H1 (cell line): ENCODE measurements at regions not wholly inside any gene's neighbourhood (a gene's known extent, or its start where the extent isn't known, plus 50 kb on each side); places are given as distances from the start of the nearest gene placed in this dataset.
A peak's percentile ranks its signal among the peaks of the same experiment; 100 is the strongest.

Experiments used
- CTCF ChIA-PET: fragments of 300-600 bp; sonication (Branson Sonifier 250); formaldehyde crosslinking; loops from one replicate; lab custom pipeline; 2021; ENCODE audit not compliant: partially characterized antibody; lab: Charles Lee
- POLR2A ChIA-PET: fragments of 300-600 bp; sonication (Branson Sonifier 250); formaldehyde crosslinking; loops from one replicate; lab custom pipeline; 2021; ENCODE audit warnings: inconsistent platforms; ENCODE audit not compliant: partially characterized antibody; lab: Charles Lee
- DNase-seq, 2 experiments: peaks; one replicate each; pipeline versions ENCODE4 v3.0.0 to v3.0.0-alpha.2; 2010 to 2022; ENCODE audit warnings: low spot score in 2 of 2, low read depth in 1 of 2, mixed read lengths in 1 of 2
- FAIRE-seq: peaks from 2 replicates; lab custom pipeline; 2011; peaks lifted over from hg19 to GRCh38; lab: Jason Lieb, UNC
- H2AFZ ChIP-seq: 2 replicates; pipeline ENCODE4 v1.8.1; 2012; ENCODE audit warnings: low read length, inconsistent platforms
- H2AK5ac ChIP-seq: 2 replicates; pipeline ENCODE4 v1.6.1; 2013; ENCODE audit warnings: low read depth, low read length
- H2BK120ac ChIP-seq: replicated peaks from 2 replicates; pipeline ENCODE3; 2013; ENCODE audit warnings: low read depth, low read length, inconsistent platforms
- H2BK12ac ChIP-seq: 2 replicates; pipeline ENCODE4 v1.6.1; 2013; ENCODE audit warnings: low read depth, low read length
- H2BK15ac ChIP-seq: 2 replicates; pipeline ENCODE4 v1.6.1; 2013; ENCODE audit warnings: low read length
- H2BK20ac ChIP-seq: 2 replicates; pipeline ENCODE4 v1.6.1; 2013; ENCODE audit warnings: low read length
- H2BK5ac ChIP-seq: 2 replicates; pipeline ENCODE4 v1.6.1; 2013; ENCODE audit warnings: low read depth, low read length
- H3K14ac ChIP-seq: 2 replicates; pipeline ENCODE4 v1.6.1; 2013; ENCODE audit warnings: inconsistent platforms; ENCODE audit not compliant: insufficient read length
- H3K18ac ChIP-seq: 2 replicates; pipeline ENCODE4 v1.6.1; 2013; ENCODE audit warnings: low read length; ENCODE audit errors: extremely low read depth
- H3K23ac ChIP-seq: 2 replicates; pipeline ENCODE4 v1.6.1; 2013; ENCODE audit warnings: inconsistent platforms; ENCODE audit not compliant: insufficient read length
- H3K23me2 ChIP-seq: 2 replicates; pipeline ENCODE4 v1.6.1; 2013; ENCODE audit warnings: low read depth, low read length
- H3K27ac ChIP-seq: 2 replicates; pipeline ENCODE4 v1.6.1; 2011; ENCODE audit warnings: low read depth, low read length, inconsistent platforms
- H3K27me3 ChIP-seq, 4 experiments: replicated peaks in 1 of 4; 1 replicate in 1 of 4; 2 replicates in 3 of 4; pipeline versions ENCODE4 v1.6.1 to v1.8.1; 2011 to 2013; ENCODE audit warnings: low read length in 3 of 4, mild to moderate bottlenecking in 3 of 4, inconsistent platforms in 2 of 4, mixed read lengths in 2 of 4, moderate library complexity in 1 of 4; ENCODE audit not compliant: control insufficient read depth in 3 of 4, insufficient read depth in 3 of 4; ENCODE audit errors: extremely low read depth in 1 of 4
- H3K36me3 ChIP-seq, 4 experiments: 2 replicates each; pipeline versions ENCODE4 v1.6.1 to v1.8.1; 2011 to 2013; ENCODE audit warnings: mild to moderate bottlenecking in 4 of 4, low read length in 3 of 4, moderate library complexity in 2 of 4, control low read depth in 1 of 4, inconsistent platforms in 1 of 4; ENCODE audit not compliant: insufficient read depth in 4 of 4, control insufficient read depth in 2 of 4
- H3K4ac ChIP-seq: replicated peaks from 2 replicates; pipeline ENCODE3; 2013; ENCODE audit warnings: low read length, low read depth, mixed read lengths, inconsistent platforms; ENCODE audit not compliant: insufficient read length
- H3K4me1 ChIP-seq, 4 experiments: replicated peaks in 1 of 4; 1 replicate in 1 of 4; 2 replicates in 3 of 4; pipeline versions ENCODE4 v1.6.1 to v1.8.1; 2011 to 2013; ENCODE audit warnings: low read length in 3 of 4, inconsistent platforms in 2 of 4, mixed read lengths in 1 of 4; ENCODE audit not compliant: insufficient read depth in 4 of 4, control insufficient read depth in 3 of 4
- H3K4me2 ChIP-seq, 2 experiments: 2 replicates each; pipeline versions ENCODE4 v1.6.1 to v1.8.1; 2011 to 2013; ENCODE audit warnings: low read depth in 2 of 2, low read length in 2 of 2, control low read depth in 1 of 2, inconsistent platforms in 1 of 2, mild to moderate bottlenecking in 1 of 2; ENCODE audit not compliant: insufficient read depth in 1 of 2
- H3K4me3 ChIP-seq, 4 experiments: fragments of 200-600, 300-600 bp in 1 of 4; sonication (generic), shearing (Covaris generic), sonication (Bioruptor Twin) in 1 of 4; 2 replicates each; pipeline versions ENCODE4 v1.5.1 to v1.8.1; 2011 to 2016; ENCODE audit warnings: low read length in 4 of 4, low read depth in 3 of 4, control low read depth in 2 of 4, inconsistent platforms in 2 of 4, mild to moderate bottlenecking in 2 of 4, mixed read lengths in 1 of 4, moderate library complexity in 1 of 4; ENCODE audit not compliant: insufficient read depth in 2 of 4; ENCODE audit errors: extremely low read depth in 1 of 4
- H3K56ac ChIP-seq: replicated peaks from 2 replicates; pipeline ENCODE3; 2013; ENCODE audit warnings: low read depth, mild to moderate bottlenecking, mixed read lengths, low read length, inconsistent platforms; ENCODE audit not compliant: insufficient read length
- H3K79me1 ChIP-seq: 2 replicates; pipeline ENCODE4 v1.6.1; 2013; ENCODE audit warnings: low read depth, low read length, control low read depth
- H3K79me2 ChIP-seq, 2 experiments: 2 replicates each; pipeline versions ENCODE4 v1.6.1 to v1.8.1; 2012 to 2013; ENCODE audit warnings: low read length in 2 of 2, mild to moderate bottlenecking in 2 of 2, inconsistent platforms in 1 of 2; ENCODE audit not compliant: insufficient read depth in 2 of 2, control insufficient read depth in 1 of 2
- H3K9ac ChIP-seq, 4 experiments: replicated peaks in 1 of 4; 1 replicate in 1 of 4; 2 replicates in 3 of 4; pipeline versions ENCODE4 v1.6.1 to v1.8.1; 2011 to 2013; ENCODE audit warnings: low read depth in 3 of 4, low read length in 3 of 4, control low read depth in 2 of 4, mild to moderate bottlenecking in 2 of 4, moderate library complexity in 2 of 4, inconsistent platforms in 1 of 4; ENCODE audit errors: extremely low read depth in 1 of 4
- H3K9me3 ChIP-seq, 2 experiments: 2 replicates each; pipeline versions ENCODE4 v1.6.1 to v1.8.1; 2012 to 2013; ENCODE audit warnings: mild to moderate bottlenecking in 2 of 2, moderate library complexity in 2 of 2, control low read depth in 1 of 2, inconsistent platforms in 1 of 2, low read depth in 1 of 2, low read length in 1 of 2, mixed read lengths in 1 of 2; ENCODE audit not compliant: insufficient read depth in 2 of 2
- H4K20me1 ChIP-seq, 2 experiments: replicated peaks in 1 of 2; 2 replicates each; pipeline versions ENCODE3 to v1.8.1; 2011 to 2013; ENCODE audit warnings: inconsistent platforms in 2 of 2, low read length in 2 of 2, mild to moderate bottlenecking in 1 of 2; ENCODE audit not compliant: insufficient read depth in 2 of 2, control insufficient read depth in 1 of 2
- H4K5ac ChIP-seq: 2 replicates; pipeline ENCODE4 v1.6.1; 2013; ENCODE audit warnings: low read length, low read depth, mixed read lengths, inconsistent platforms; ENCODE audit not compliant: insufficient read length
- H4K8ac ChIP-seq: 2 replicates; pipeline ENCODE4 v1.8.0; 2013; ENCODE audit warnings: mild to moderate bottlenecking, moderate library complexity, low read length, inconsistent platforms; ENCODE audit not compliant: insufficient read depth; ENCODE audit errors: extremely low read depth
- H4K91ac ChIP-seq: replicated peaks from 2 replicates; pipeline ENCODE3; 2013; ENCODE audit warnings: low read length, mixed read lengths, inconsistent platforms; ENCODE audit not compliant: insufficient read length
- HDAC2 ChIP-seq, 2 experiments: fragments of 300-600 bp in 1 of 2; sonication (generic) in 1 of 2; IDR thresholded peaks; 2 replicates each; pipeline ENCODE4 v1.6.1; 2011 to 2012; ENCODE audit warnings: low read depth in 2 of 2, low read length in 2 of 2, mild to moderate bottlenecking in 2 of 2, moderate library complexity in 2 of 2, borderline replicate concordance in 1 of 2, inconsistent platforms in 1 of 2
- SIN3A ChIP-seq, 2 experiments: IDR thresholded peaks in 1 of 2; conservative IDR thresholded peaks in 1 of 2; 2 replicates each; pipeline ENCODE4 v1.6.1; 2011 to 2012; ENCODE audit warnings: low read length in 2 of 2, improper control_type of control experiment in 1 of 2, low read depth in 1 of 2, mild to moderate bottlenecking in 1 of 2
- WGBS, 2 experiments: shearing (Covaris generic) in 1 of 2; methylation state at CpG; one replicate each; pipeline versions ENCODE4 v1.1.6 to v1.1.7; 2013 to 2015; ENCODE audit warnings: low lambda C conversion rate in 2 of 2, mixed read lengths in 2 of 2, inconsistent platforms in 1 of 2, low coverage in 1 of 2, missing lambda C conversion rate in 1 of 2; ENCODE audit not compliant: insufficient replicate concordance in 2 of 2, insufficient coverage in 1 of 2, insufficient read length in 1 of 2; ENCODE audit errors: extremely low coverage in 1 of 2, missing lambda C conversion rate in 1 of 2; 5-methylcytosine and 5-hydroxymethylcytosine counted together

GRCh38 chr6:109897025-109897424, 81.1 kb upstream of the GPR6 start:
- H3K56ac ChIP-seq, result no peak overlapping the region
- no peak overlapping the region for H3K4me2 ChIP-seq
- H3K27me3 ChIP-seq, result no peaks in the 10 kb centered on the region; a peak in 3 of 7 replicates
- H3K9me3 ChIP-seq, result peaks cover 21 to 22% of the 10 kb centered on the region in 2 experiments
- no peaks in the 10 kb centered on the region for H3K79me2 ChIP-seq
- H3K36me3 ChIP-seq, result peaks cover 0 to 8% (median 2%) of the 10 kb centered on the region in 4 experiments; a peak in 3 of 8 replicates
- H3K4ac ChIP-seq, result no peak overlapping the region
- no peak overlapping the region for H4K5ac ChIP-seq
- H3K27ac ChIP-seq, result no peak overlapping the region
- CTCF ChIA-PET, result interaction anchor here (0.6 to 1.4 kb wide), 4 partner anchors 11 to 476 kb away, joined by 3 to 4 read pairs (median 4); no protein-coding TSS in a partner anchor
- H2AK5ac ChIP-seq, result no peak overlapping the region
- no peak overlapping the region for H2BK5ac ChIP-seq
- no peak overlapping the region for H2BK120ac ChIP-seq
- POLR2A ChIA-PET, result interaction anchor here (0.6 to 1.3 kb wide), 2 partner anchors 8 to 9 kb away, joined by 3 read pairs; no protein-coding TSS in a partner anchor
- H4K91ac ChIP-seq, result no peak overlapping the region
- DNase-seq (no peak), FAIRE-seq (no peak)
- no peak overlapping the region; the same call in 1 of the 2 replicates for H2BK12ac ChIP-seq
- H4K8ac ChIP-seq, result no peak overlapping the region
- H3K9ac ChIP-seq, result no peak overlapping the region
- no peak overlapping the region; the same call in 1 of the 2 replicates for H2BK20ac ChIP-seq
- TF ChIP-seq HDAC2 (IDR thresholded peaks at IDR 0.05; ENCODE audit: borderline replicate concordance in 1 of 2, low read depth in 2 of 2, low read length in 2 of 2) (no peak), SIN3A (conservative IDR thresholded peaks at IDR 0.05 in 1 of 2, IDR thresholded peaks at IDR 0.05 in 1 of 2; ENCODE audit: low read depth in 1 of 2, low read length in 2 of 2) (no peak)
- H3K14ac ChIP-seq, result no peak overlapping the region
- peaks cover 2% of the 10 kb centered on the region; the same call in 1 of the 2 replicates for H3K23me2 ChIP-seq
- H2BK15ac ChIP-seq, result no peak overlapping the region
- 0 out of 2 replicates have a peak overlapping the region, but pooled peaks have one; percentile 17 for H2AFZ ChIP-seq
- H3K4me1 ChIP-seq, result peaks cover 3 to 18% (median 9%) of the 10 kb centered on the region in 4 experiments; a peak in 4 of 7 replicates
- H3K4me3 ChIP-seq, result no peak overlapping the region
- H4K20me1 ChIP-seq, result no peaks in the 10 kb centered on the region
- 85% methylated on average over 2 of the region's 2 CpGs; no CpG with 5 or more reads in 1 of the 2 experiments for whole genome bisulfite sequencing, 2 experiments
- H3K23ac ChIP-seq, result no peak overlapping the region
- 0 out of 2 replicates have a peak overlapping the region, but pooled peaks have one; percentile 13 for H3K18ac ChIP-seq
- no peaks in the 10 kb centered on the region for H3K79me1 ChIP-seq
